ENCODE measurements at regions not wholly inside any gene's neighbourhood (a gene's known extent, or its start where the extent isn't known, plus 50 kb on each side); places are given as distances from the start of the nearest gene placed in this dataset.

GRCh38 chr2:120658770-120659158 lies 76.9 kb upstream of the GLI2 start:
- no peaks in the 10 kb centered on the region for H3K36me3 Mint-ChIP-seq
- peaks cover 8 to 50% (median 40%) of the 10 kb centered on the region in 3 donors for H3K27me3 Mint-ChIP-seq
- peaks cover 0 to 3% (median 0%) of the 10 kb centered on the region in 3 donors for H3K4me1 Mint-ChIP-seq
- peaks cover 3 to 13% (median 5%) of the 10 kb centered on the region in 7 donors for H3K9me3 Mint-ChIP-seq
- ATAC-seq (ENCODE audit: low read depth in 2 of 2) = no peak
- no peak overlapping the region for H3K27ac Mint-ChIP-seq
- no peak overlapping the region for H3K4me3 Mint-ChIP-seq
- no peak for DNase-seq

- H3K4me1 Mint-ChIP-seq = peaks cover 0 to 3% (median 0%) of the 10 kb centered on the region in 3 donors
- H3K4me3 Mint-ChIP-seq = no peak overlapping the region
- H3K36me3 Mint-ChIP-seq = peaks cover 0 to 3% of the 10 kb centered on the region in 2 donors
- ATAC-seq (ENCODE audit: low read depth in 2 of 2) (no peak), DNase-seq (no peak)
- peaks cover 5 to 20% (median 9%) of the 10 kb centered on the region in 7 donors for H3K9me3 Mint-ChIP-seq
- H3K27ac Mint-ChIP-seq = no peak overlapping the region
- H3K27me3 Mint-ChIP-seq = peaks cover 4 to 45% (median 40%) of the 10 kb centered on the region in 3 donors
Observed at GRCh38 chr2:120659275-120659977, 76.2 kb upstream of the GLI2 start.

- Mint-ChIP-seq H3K4me3 (no peak overlapping the region), H3K27ac (no peak overlapping the region), H3K9me3 (peaks cover 9 to 25% (median 15%) of the 10 kb centered on the region in 7 donors), H3K4me1 (peaks cover 0 to under 1% (median 0%) of the 10 kb centered on the region in 3 donors), H3K36me3 (peaks cover 0 to 11% of the 10 kb centered on the region in 2 donors), H3K27me3 (peaks cover 4 to 42% (median 36%) of the 10 kb centered on the region in 3 donors)
- ATAC-seq (ENCODE audit: low read depth in 2 of 2) (no peak), DNase-seq (no peak)
Observed at GRCh38 chr2:120660056-120660694, 75.5 kb upstream of the GLI2 start.

- H3K27me3 Mint-ChIP-seq = peaks cover 4 to 37% (median 30%) of the 10 kb centered on the region in 3 donors
- H3K36me3 Mint-ChIP-seq = peaks cover 0 to 17% of the 10 kb centered on the region in 2 donors
- H3K4me1 Mint-ChIP-seq = no peaks in the 10 kb centered on the region
- no peak for ATAC-seq (ENCODE audit: low read depth in 2 of 2)
- no peak overlapping the region for H3K4me3 Mint-ChIP-seq
- no peak overlapping the region for H3K27ac Mint-ChIP-seq
- H3K9me3 Mint-ChIP-seq = peaks cover 12 to 31% (median 20%) of the 10 kb centered on the region in 7 donors
- DNase-seq = no peak
Observed at GRCh38 chr2:120660771-120661459, 74.8 kb upstream of the GLI2 start.

GRCh38 chr2:120661551-120661950 lies 74.1 kb upstream of the GLI2 start:
- H3K36me3 Mint-ChIP-seq = peaks cover 0 to 23% of the 10 kb centered on the region in 2 donors
- DNase-seq = no peak
- H3K27me3 Mint-ChIP-seq = peaks cover 4 to 35% (median 24%) of the 10 kb centered on the region in 3 donors
- no peaks in the 10 kb centered on the region for H3K4me1 Mint-ChIP-seq
- no peak for ATAC-seq (ENCODE audit: low read depth in 2 of 2)
- H3K9me3 Mint-ChIP-seq = peaks cover 15 to 37% (median 26%) of the 10 kb centered on the region in 7 donors
- H3K27ac Mint-ChIP-seq = no peak overlapping the region
- no peak overlapping the region for H3K4me3 Mint-ChIP-seq

GRCh38 chr2:120662046-120662445 lies 73.6 kb upstream of the GLI2 start:
- peaks cover 0 to 28% of the 10 kb centered on the region in 2 donors for H3K36me3 Mint-ChIP-seq
- no peak overlapping the region for H3K27ac Mint-ChIP-seq
- peaks cover 4 to 35% (median 20%) of the 10 kb centered on the region in 3 donors for H3K27me3 Mint-ChIP-seq
- no peaks in the 10 kb centered on the region for H3K4me1 Mint-ChIP-seq
- no peak overlapping the region for H3K4me3 Mint-ChIP-seq
- ATAC-seq (ENCODE audit: low read depth in 2 of 2) (no peak), DNase-seq (no peak)
- peaks cover 18 to 42% (median 30%) of the 10 kb centered on the region in 7 donors for H3K9me3 Mint-ChIP-seq

- Mint-ChIP-seq H3K9me3 (peaks cover 19 to 49% (median 31%) of the 10 kb centered on the region in 7 donors), H3K27ac (no peak overlapping the region), H3K36me3 (peaks cover 0 to 31% of the 10 kb centered on the region in 2 donors), H3K4me1 (no peaks in the 10 kb centered on the region), H3K27me3 (peaks cover 4 to 33% (median 15%) of the 10 kb centered on the region in 3 donors), H3K4me3 (peak overlapping the region in 1 of 8 donors; percentile 61)
- DNase-seq = no peak
- ATAC-seq (ENCODE audit: low read depth in 2 of 2) = no peak
Observed at GRCh38 chr2:120662746-120663145, 72.9 kb upstream of the GLI2 start.

GRCh38 chr2:120666433-120666832 lies 69.2 kb upstream of the GLI2 start:
- no peak overlapping the region for H3K27ac Mint-ChIP-seq
- H3K9me3 Mint-ChIP-seq = peaks cover 22 to 63% (median 33%) of the 10 kb centered on the region in 7 donors
- H3K4me3 Mint-ChIP-seq = no peak overlapping the region
- H3K4me1 Mint-ChIP-seq = peaks cover 0 to 9% (median 5%) of the 10 kb centered on the region in 3 donors
- DNase-seq (no peak), ATAC-seq (ENCODE audit: low read depth in 2 of 2) (no peak)
- H3K27me3 Mint-ChIP-seq = peaks cover 9 to 54% (median 33%) of the 10 kb centered on the region in 3 donors
- H3K36me3 Mint-ChIP-seq = peaks cover 0 to 37% of the 10 kb centered on the region in 2 donors

GRCh38 chr2:120667981-120668380 lies 67.7 kb upstream of the GLI2 start:
- DNase-seq (no peak), ATAC-seq (ENCODE audit: low read depth in 2 of 2) (no peak)
- Mint-ChIP-seq H3K27me3 (peaks cover 13 to 55% (median 40%) of the 10 kb centered on the region in 3 donors), H3K27ac (no peak overlapping the region), H3K9me3 (peaks cover 19 to 60% (median 32%) of the 10 kb centered on the region in 7 donors), H3K4me3 (no peak overlapping the region), H3K36me3 (peaks cover 0 to 37% of the 10 kb centered on the region in 2 donors), H3K4me1 (peaks cover 0 to 9% (median 5%) of the 10 kb centered on the region in 3 donors)

- Mint-ChIP-seq H3K27ac (no peak overlapping the region), H3K27me3 (peaks cover 13 to 67% (median 48%) of the 10 kb centered on the region in 3 donors), H3K4me3 (no peak overlapping the region), H3K9me3 (peaks cover 14 to 49% (median 27%) of the 10 kb centered on the region in 7 donors), H3K36me3 (peaks cover 0 to 35% of the 10 kb centered on the region in 2 donors), H3K4me1 (peaks cover 0 to 9% (median 5%) of the 10 kb centered on the region in 3 donors)
- DNase-seq (no peak), ATAC-seq (ENCODE audit: low read depth in 2 of 2) (no peak)
Observed at GRCh38 chr2:120669121-120669952, 66.3 kb upstream of the GLI2 start.

GRCh38 chr2:120669971-120670370 lies 65.7 kb upstream of the GLI2 start:
- H3K4me3 Mint-ChIP-seq = no peak overlapping the region

GRCh38 chr2:120670371-120670770 lies 65.3 kb upstream of the GLI2 start:
- H3K4me3 Mint-ChIP-seq = peak overlapping the region in 1 of 8 donors; percentile 1
- no peak for ATAC-seq (ENCODE audit: low read depth in 2 of 2)
- H3K27me3 Mint-ChIP-seq = peaks cover 13 to 76% (median 48%) of the 10 kb centered on the region in 3 donors
- DNase-seq = no peak
- no peak overlapping the region for H3K27ac Mint-ChIP-seq
- H3K9me3 Mint-ChIP-seq = peaks cover 11 to 38% (median 18%) of the 10 kb centered on the region in 7 donors
- peaks cover 0 to 25% of the 10 kb centered on the region in 2 donors for H3K36me3 Mint-ChIP-seq
- H3K4me1 Mint-ChIP-seq = peaks cover 0 to 9% (median 7%) of the 10 kb centered on the region in 3 donors

More at GRCh38 chr2:120669971-120670370, 65.7 kb upstream of the GLI2 start:
- no peak overlapping the region for H3K27ac Mint-ChIP-seq
- H3K4me1 Mint-ChIP-seq = peaks cover 0 to 9% (median 7%) of the 10 kb centered on the region in 3 donors
- DNase-seq (no peak), ATAC-seq (ENCODE audit: low read depth in 2 of 2) (no peak)
- peaks cover 14 to 42% (median 21%) of the 10 kb centered on the region in 7 donors for H3K9me3 Mint-ChIP-seq
- peaks cover 0 to 29% of the 10 kb centered on the region in 2 donors for H3K36me3 Mint-ChIP-seq
- peaks cover 13 to 72% (median 48%) of the 10 kb centered on the region in 3 donors for H3K27me3 Mint-ChIP-seq
